Stomach (tissue), 8 donors: ENCODE measurements at regions not wholly inside any gene's neighbourhood (a gene's known extent, or its start where the extent isn't known, plus 50 kb on each side); places are given as distances from the start of the nearest gene placed in this dataset.
"Not testable (repeated sequence)": the region's sequence is repeated elsewhere in the genome, so short reads cannot be mapped to it uniquely, and the experiment has no call there.

Experiments used
- DNase-seq, 2 donors: peaks; one replicate each; pipeline versions ENCODE4 v3.0.0 to v3.0.0-alpha.2; 2013 to 2019
- H3K27ac ChIP-seq, 5 donors: fragments of 200-600 bp in 4 of 5; sonication (generic) in 4 of 5; one replicate each; pipeline ENCODE4 v1.5.1; 2013 to 2019; ENCODE audit warnings: mild to moderate bottlenecking in 1 of 5, moderate library complexity in 1 of 5
- H3K27me3 ChIP-seq, 3 donors: fragments of 200-600 bp; sonication (generic); one replicate each; pipeline ENCODE4 v1.5.1; 2017 to 2019; ENCODE audit warnings: mixed run types in 1 of 3
- H3K36me3 ChIP-seq, 4 donors: fragments of 200-600 bp; sonication (generic); 1 replicate in 3 of 4; 2 replicates in 1 of 4; pipeline ENCODE4 v1.5.1; 2016 to 2019
- H3K4me1 ChIP-seq, 4 donors: fragments of 200-600 bp; sonication (generic); one replicate each; pipeline ENCODE4 v1.5.1; 2016 to 2019
- H3K4me3 ChIP-seq, 4 donors: fragments of 200-600 bp; sonication (generic) in 3 of 4; one replicate each; pipeline ENCODE4 v1.5.1; 2016 to 2019; ENCODE audit warnings: mild to moderate bottlenecking in 1 of 4
- H3K9me3 ChIP-seq, 4 donors: fragments of 200-600 bp; sonication (generic); one replicate each; pipeline ENCODE4 v1.5.1; 2016 to 2019
- EP300 ChIP-seq: sonication (generic); formaldehyde crosslinking; IDR thresholded peaks from one replicate; pipeline ENCODE4 v1.6.1; 2017; ENCODE audit warnings: antibody characterized with exemption
- POLR2A ChIP-seq, 4 donors: fragments of 450-650 bp; IDR thresholded peaks; one replicate each; pipeline ENCODE4 v1.6.1; 2016; ENCODE audit warnings: antibody characterized with exemption in 4 of 4, control low read depth in 2 of 4, mild to moderate bottlenecking in 1 of 4, moderate library complexity in 1 of 4
- POLR2AphosphoS5 ChIP-seq, 3 donors: sonication (generic); formaldehyde crosslinking; IDR thresholded peaks; one replicate each; pipeline ENCODE4 v1.6.1; 2016; ENCODE audit warnings: antibody characterized with exemption in 3 of 3
- WGBS, 5 donors: extraction: QIAGEN DNeasy Blood & Tissue Kit in 3 of 5; methylation state at CpG; one replicate each; pipeline versions ENCODE4 v1.1.5 to v1.1.7; 2013 to 2018; 5-methylcytosine and 5-hydroxymethylcytosine counted together
- intact Hi-C: fragments of 100-400 bp; cut with DNase I; formaldehyde crosslinking; loops from one replicate; pipeline ENCODE4 v1.15.1; 2023; ENCODE audit warnings: low total_unique reads
- TF ChIP-seq, protein P1 (sequence below), 7 experiments: fragments of 450-650 bp in 4 of 7; fragments of 200-600 bp in 3 of 7; sonication (generic) in 3 of 7; IDR thresholded peaks; one replicate each; pipeline ENCODE4 v1.5.1; 2016 to 2019; ENCODE audit warnings: antibody characterized with exemption in 7 of 7, control low read depth in 2 of 7, mild to moderate bottlenecking in 1 of 7
- donor health status: healthy with polysubstance abuse.
- donor health status: Bipolar disorder and iron deficiency.
- donor health status: healthy.

DNA sequence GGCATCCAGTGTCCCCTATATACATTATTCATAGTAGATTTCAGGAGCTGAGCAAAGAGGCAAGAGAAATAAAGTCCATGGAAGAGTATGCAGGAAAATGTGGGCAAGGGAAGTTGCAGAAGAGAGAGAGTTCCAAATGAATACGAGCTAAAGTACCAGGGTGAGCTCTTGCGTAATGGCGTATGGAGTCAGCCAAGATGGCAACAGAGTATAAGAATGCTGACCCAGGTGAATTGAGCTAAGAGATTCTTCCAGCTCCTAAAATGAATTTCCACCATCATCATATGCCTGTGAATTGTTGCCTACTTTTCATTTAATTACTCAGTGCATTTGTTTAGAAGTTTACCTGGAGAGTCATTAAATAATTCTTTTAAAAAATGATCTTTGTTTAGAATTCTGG is 153.2 kb upstream of the CNTNAP4 start:
- intact Hi-C loops: no loop called here
- DNase-seq: no peak
- no peaks in the 10 kb centered on the region for H3K4me1 ChIP-seq
- no peaks in the 10 kb centered on the region for H3K36me3 ChIP-seq
- H3K27me3 ChIP-seq: no peaks in the 10 kb centered on the region
- WGBS, 5 donors: 78 to 89% (median 85%) methylated on average over 3 of the region's 3 CpGs
- H3K27ac ChIP-seq: no peak overlapping the region
- TF ChIP-seq EP300: no peak
- no peak for TF ChIP-seq POLR2A (IDR thresholded peaks at IDR 0.05)
- no peak for TF ChIP-seq POLR2AphosphoS5 (IDR thresholded peaks at IDR 0.05)
- TF ChIP-seq, protein P1, sequence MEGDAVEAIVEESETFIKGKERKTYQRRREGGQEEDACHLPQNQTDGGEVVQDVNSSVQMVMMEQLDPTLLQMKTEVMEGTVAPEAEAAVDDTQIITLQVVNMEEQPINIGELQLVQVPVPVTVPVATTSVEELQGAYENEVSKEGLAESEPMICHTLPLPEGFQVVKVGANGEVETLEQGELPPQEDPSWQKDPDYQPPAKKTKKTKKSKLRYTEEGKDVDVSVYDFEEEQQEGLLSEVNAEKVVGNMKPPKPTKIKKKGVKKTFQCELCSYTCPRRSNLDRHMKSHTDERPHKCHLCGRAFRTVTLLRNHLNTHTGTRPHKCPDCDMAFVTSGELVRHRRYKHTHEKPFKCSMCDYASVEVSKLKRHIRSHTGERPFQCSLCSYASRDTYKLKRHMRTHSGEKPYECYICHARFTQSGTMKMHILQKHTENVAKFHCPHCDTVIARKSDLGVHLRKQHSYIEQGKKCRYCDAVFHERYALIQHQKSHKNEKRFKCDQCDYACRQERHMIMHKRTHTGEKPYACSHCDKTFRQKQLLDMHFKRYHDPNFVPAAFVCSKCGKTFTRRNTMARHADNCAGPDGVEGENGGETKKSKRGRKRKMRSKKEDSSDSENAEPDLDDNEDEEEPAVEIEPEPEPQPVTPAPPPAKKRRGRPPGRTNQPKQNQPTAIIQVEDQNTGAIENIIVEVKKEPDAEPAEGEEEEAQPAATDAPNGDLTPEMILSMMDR (IDR thresholded peaks at IDR 0.05): no peak
- H3K9me3 ChIP-seq: peaks cover 0 to 10% (median 2%) of the 10 kb centered on the region in 4 donors
- H3K4me3 ChIP-seq: no peak overlapping the region

DNA sequence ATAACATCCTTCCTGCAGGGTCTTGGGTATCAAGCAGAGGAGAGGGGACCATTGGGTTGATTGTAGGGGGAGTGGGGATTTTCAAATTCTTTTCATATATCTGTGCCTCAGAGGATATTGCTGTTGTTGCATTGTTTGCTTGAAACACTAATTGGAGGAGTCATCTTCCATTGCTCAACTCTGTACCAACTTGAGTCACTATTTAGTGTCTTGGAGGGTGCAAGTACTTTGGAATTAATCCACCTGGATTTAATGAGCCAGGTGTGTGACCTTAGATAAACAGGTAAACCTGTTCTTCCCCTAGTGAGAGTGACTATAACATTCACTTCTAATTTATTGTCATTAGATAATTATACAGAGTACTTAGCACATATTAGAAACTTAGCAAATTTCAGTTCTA is 151.3 kb upstream of the CNTNAP4 start:
- no peak for DNase-seq
- H3K27me3 ChIP-seq: no peaks in the 10 kb centered on the region
- no peak overlapping the region for H3K4me3 ChIP-seq
- peaks cover 0 to 12% (median 2%) of the 10 kb centered on the region in 4 donors for H3K9me3 ChIP-seq
- H3K36me3 ChIP-seq: no peaks in the 10 kb centered on the region
- intact Hi-C loops: no loop called here
- H3K27ac ChIP-seq: no peak overlapping the region
- TF ChIP-seq EP300: no peak
- no peak for TF ChIP-seq POLR2AphosphoS5 (IDR thresholded peaks at IDR 0.05)
- no peak for TF ChIP-seq POLR2A (IDR thresholded peaks at IDR 0.05)
- TF ChIP-seq, protein P1 (IDR thresholded peaks at IDR 0.05): no peak
- H3K4me1 ChIP-seq: no peaks in the 10 kb centered on the region

DNA sequence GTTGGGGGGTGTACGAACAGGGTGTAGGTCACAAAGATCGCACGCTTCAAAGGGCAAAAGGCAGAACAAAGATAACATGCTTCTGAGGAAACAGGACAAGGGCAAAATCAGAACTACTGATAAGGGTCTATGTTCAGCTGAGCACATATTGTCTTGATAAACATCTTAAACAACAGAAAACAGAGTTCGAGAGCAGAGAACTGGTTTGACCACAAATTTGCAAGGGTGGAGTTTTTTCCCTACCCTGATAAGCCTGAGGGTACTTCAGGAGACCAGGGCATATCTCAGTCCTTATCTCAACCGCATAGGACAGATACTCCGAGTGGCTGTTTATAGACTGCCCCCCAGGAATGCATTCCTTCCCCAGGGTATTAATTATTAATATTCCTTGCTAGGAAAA is 139.1 kb upstream of the CNTNAP4 start:
- DNase-seq, H3K27ac ChIP-seq, H3K4me1 ChIP-seq, H3K4me3 ChIP-seq, H3K36me3 ChIP-seq, H3K27me3 ChIP-seq, intact Hi-C loops: not testable (repeated sequence)
- 30 to 59% (median 40%) methylated on average over 6 of the region's 6 CpGs for WGBS, 5 donors
- peaks cover 0 to 17% (median 3%) of the 10 kb centered on the region in 4 donors for H3K9me3 ChIP-seq

DNA sequence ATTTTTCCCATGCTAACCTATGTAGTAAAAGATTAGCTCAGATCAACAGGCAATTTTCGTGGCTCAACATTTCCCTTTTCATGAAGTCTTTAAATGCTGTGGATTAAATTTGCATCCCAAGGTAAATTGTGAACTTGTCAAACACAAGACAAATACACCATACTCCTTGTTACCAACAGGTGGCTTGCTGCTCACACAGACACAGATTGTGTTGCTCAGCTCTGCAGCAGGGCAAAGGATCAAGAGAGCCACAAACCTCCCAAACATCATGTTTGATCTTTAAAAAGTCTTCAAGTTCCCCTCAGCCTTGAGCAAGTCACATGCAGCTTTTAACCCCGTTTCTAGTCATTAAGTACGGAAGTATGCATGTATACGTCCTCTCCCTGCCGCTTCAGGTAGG is 119.6 kb upstream of the CNTNAP4 start:
- Histone ChIP-seq H3K9me3 (peaks cover 0 to 3% (median 0%) of the 10 kb centered on the region in 4 donors), H3K4me1 (no peaks in the 10 kb centered on the region), H3K4me3 (no peak overlapping the region), H3K27me3 (no peaks in the 10 kb centered on the region), H3K36me3 (no peaks in the 10 kb centered on the region), H3K27ac (no peak overlapping the region)
- WGBS, 5 donors: 55 to 69% (median 64%) methylated on average over 5 of the region's 5 CpGs
- intact Hi-C loops: no loop called here
- DNase-seq: no peak
- TF ChIP-seq POLR2A (IDR thresholded peaks at IDR 0.05): no peak
- no peak for TF ChIP-seq EP300
- TF ChIP-seq, protein P1 (IDR thresholded peaks at IDR 0.05): no peak
- no peak for TF ChIP-seq POLR2AphosphoS5 (IDR thresholded peaks at IDR 0.05)

DNA sequence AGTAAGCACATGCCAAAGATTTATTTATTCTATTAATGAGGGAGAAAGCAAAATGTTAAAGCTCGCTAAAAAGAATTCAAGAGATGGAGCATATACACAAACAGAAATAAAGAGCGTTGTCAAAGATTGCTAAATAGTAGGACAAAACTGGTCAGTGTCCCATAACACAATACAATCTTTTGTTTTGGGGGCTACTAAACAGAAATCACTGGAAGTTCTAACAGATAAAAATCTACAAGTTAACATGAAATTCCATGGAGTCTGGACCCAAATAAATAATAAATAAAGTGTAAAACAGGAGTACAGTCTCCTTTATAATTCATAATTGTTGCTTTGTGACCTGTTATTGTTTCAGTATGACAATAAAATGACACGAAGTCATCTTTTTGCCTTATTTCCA is 115.2 kb upstream of the CNTNAP4 start:
- 68 to 79% (median 72%) methylated on average over 3 of the region's 3 CpGs for WGBS, 5 donors

More for the DNA sequence above, 115.2 kb upstream of the CNTNAP4 start:
- Histone ChIP-seq H3K4me3 (no peak overlapping the region), H3K9me3 (peaks cover 0 to 10% (median 0%) of the 10 kb centered on the region in 4 donors), H3K4me1 (no peaks in the 10 kb centered on the region), H3K27ac (no peak overlapping the region), H3K36me3 (no peaks in the 10 kb centered on the region), H3K27me3 (no peaks in the 10 kb centered on the region)
- TF ChIP-seq, protein P1 (IDR thresholded peaks at IDR 0.05): no peak
- TF ChIP-seq POLR2A (IDR thresholded peaks at IDR 0.05): no peak
- TF ChIP-seq EP300: no peak
- no peak for TF ChIP-seq POLR2AphosphoS5 (IDR thresholded peaks at IDR 0.05)
- no peak for DNase-seq
- intact Hi-C loops: no loop called here
